GM12878 (cell line): ENCODE measurements at regions not wholly inside any gene's neighbourhood (a gene's known extent, or its start where the extent isn't known, plus 50 kb on each side); places are given as distances from the start of the nearest gene placed in this dataset.

Source experiments
- ATAC-seq: fragments of 200-7000 bp; cut with Tn5 transposase; 3 replicates; pipeline ENCODE4 v1.9.1; 2020; ENCODE audit warnings: mild to moderate bottlenecking, moderate library complexity
- BruUV-seq: library from RNA; stranded (reverse); fragments of 400-500 nt; replicated peaks from 2 replicates; lab custom pipeline; 2021; lab: Mats Ljungman, UMichigan
- CTCF ChIA-PET: fragments of 300-600 bp; sonication (Branson Sonifier 250); formaldehyde crosslinking; extraction: SDS; loops from one replicate; lab custom pipeline; 2021; ENCODE audit warnings: inconsistent platforms; lab: Yijun Ruan, JAX
- POLR2A ChIA-PET: fragments of 350-600 bp; formaldehyde crosslinking; extraction: SDS; loops from one replicate; lab custom pipeline; 2021; ENCODE audit warnings: inconsistent platforms; lab: Charles Lee
- RAD21 ChIA-PET: fragments of 300-600 bp; sonication (Branson Sonifier 250); formaldehyde crosslinking; loops from one replicate; lab custom pipeline; 2023; ENCODE audit warnings: antibody characterized with exemption; ENCODE audit not compliant: unreplicated experiment; lab: Charles Lee
- SMC1A ChIA-PET: fragments of 300-600 bp; sonication (Branson Sonifier 250); formaldehyde crosslinking; loops from one replicate; lab custom pipeline; 2023; ENCODE audit not compliant: unreplicated experiment, uncharacterized antibody; lab: Charles Lee
- DNase-seq: peaks from one replicate; pipeline ENCODE4 v3.0.0-alpha.2; 2011; ENCODE audit warnings: low read depth, low spot score
- FAIRE-seq: peaks from 3 replicates; lab custom pipeline; 2011; peaks lifted over from hg19 to GRCh38; lab: Jason Lieb, UNC
- H2AFZ ChIP-seq: 2 replicates; pipeline ENCODE4 v1.6.0; 2011; ENCODE audit warnings: low read depth, low read length, control low read depth; ENCODE audit not compliant: control insufficient read depth
- H3K27ac ChIP-seq: 2 replicates; pipeline ENCODE4 v1.5.1; 2011; ENCODE audit warnings: control low read depth; ENCODE audit not compliant: control insufficient read depth, insufficient read depth
- H3K27me3 ChIP-seq, 2 experiments: replicated peaks in 1 of 2; 2 replicates each; pipeline versions ENCODE4 v1.6.0 to v1.6.1; 2011; ENCODE audit warnings: low read length in 1 of 2; ENCODE audit not compliant: control insufficient read depth in 2 of 2, insufficient read depth in 2 of 2
- H3K36me3 ChIP-seq, 2 experiments: 2 replicates each; pipeline ENCODE4 v1.5.1; 2011; ENCODE audit warnings: low read length in 1 of 2; ENCODE audit not compliant: control insufficient read depth in 2 of 2, insufficient read depth in 2 of 2
- H3K4me1 ChIP-seq: 2 replicates; pipeline ENCODE4 v1.6.1; 2011; ENCODE audit warnings: mild to moderate bottlenecking, low read length, moderate library complexity, mixed read lengths; ENCODE audit not compliant: control insufficient read depth, insufficient read depth
- H3K4me2 ChIP-seq: 2 replicates; pipeline ENCODE4 v1.6.0; 2011; ENCODE audit warnings: control low read depth; ENCODE audit not compliant: control insufficient read depth, insufficient read depth
- H3K4me3 ChIP-seq: fragments of 200-600 bp; sonication (generic); 2 replicates; pipeline ENCODE4 v1.5.1; 2016
- H3K79me2 ChIP-seq: 2 replicates; pipeline ENCODE4 v1.6.0; 2011; ENCODE audit warnings: low read length; ENCODE audit not compliant: control insufficient read depth, insufficient read depth
- H3K9ac ChIP-seq: 2 replicates; pipeline ENCODE4 v1.8.0; 2011; ENCODE audit warnings: low read length, control low read depth, mixed read lengths; ENCODE audit not compliant: control insufficient read depth, insufficient read depth
- H3K9me3 ChIP-seq: replicated peaks from 3 replicates; pipeline ENCODE4 v1.5.1; 2011; ENCODE audit warnings: mild to moderate bottlenecking, low read length; ENCODE audit not compliant: control insufficient read depth, insufficient read depth
- H4K20me1 ChIP-seq: 2 replicates; pipeline ENCODE4 v1.6.0; 2011; ENCODE audit not compliant: control insufficient read depth, insufficient read depth
- CHD2 ChIP-seq: IDR thresholded peaks from 2 replicates; pipeline ENCODE4 v1.6.1; 2011; ENCODE audit warnings: low read depth, low read length, improper control_type of control experiment, borderline replicate concordance
- EP300 ChIP-seq, 2 experiments: fragments of 150-350 bp in 1 of 2; IDR thresholded peaks; 2 replicates each; pipeline ENCODE4 v1.6.1; 2011 to 2012; ENCODE audit warnings: low read depth in 2 of 2, low read length in 2 of 2, borderline replicate concordance in 1 of 2, improper control_type of control experiment in 1 of 2, inconsistent platforms in 1 of 2; ENCODE audit not compliant: control insufficient read depth in 1 of 2
- GATAD2B ChIP-seq: fragments of 450-650 bp; conservative IDR thresholded peaks from 2 replicates; pipeline ENCODE4 v1.6.1; 2017; ENCODE audit warnings: low read depth, mild to moderate bottlenecking, moderate library complexity
- IRF5 ChIP-seq: fragments of 450-650 bp; IDR thresholded peaks from 2 replicates; pipeline ENCODE4 v1.6.1; 2017; ENCODE audit warnings: borderline replicate concordance
- PKNOX1 ChIP-seq: fragments of 450-650 bp; IDR thresholded peaks from 2 replicates; pipeline ENCODE4 v1.6.1; 2016; ENCODE audit warnings: mild to moderate bottlenecking
- SUZ12 ChIP-seq: fragments of 200-600 bp; sonication (generic); IDR thresholded peaks from one replicate; pipeline ENCODE4 v1.6.1; 2018; ENCODE audit warnings: antibody characterized with exemption, mild to moderate bottlenecking; ENCODE audit not compliant: unreplicated experiment
- ZSCAN29 ChIP-seq: fragments of 450-650 bp; IDR thresholded peaks from 2 replicates; pipeline ENCODE4 v1.6.1; 2017; ENCODE audit warnings: mild to moderate bottlenecking, moderate library complexity
- WGBS: methylation state at CpG from one replicate; pipeline ENCODE4 v1.1.6; 2016; ENCODE audit warnings: low lambda C conversion rate; ENCODE audit not compliant: insufficient replicate concordance, insufficient coverage; ENCODE audit errors: missing lambda C conversion rate; 5-methylcytosine and 5-hydroxymethylcytosine counted together
- in situ Hi-C: fragments of 300-500 bp; cut with MboI; formaldehyde crosslinking; loops from 9 replicates; pipeline ENCODE4 v1.14.3; 2018; ENCODE audit warnings: mixed read lengths
- intact Hi-C: fragments of 100-400 bp; cut with micrococcal nuclease; formaldehyde crosslinking; loops from one replicate; pipeline ENCODE4 v1.14.2; 2022; ENCODE audit not compliant: unreplicated experiment
- TF ChIP-seq, protein P1 (sequence below): fragments of 450-650 bp; IDR thresholded peaks from 2 replicates; pipeline ENCODE4 v1.6.1; 2018; ENCODE audit warnings: borderline replicate concordance, mild to moderate bottlenecking; ENCODE audit not compliant: partially characterized antibody

- Histone ChIP-seq H3K9me3 (no peaks in the 10 kb centered on the region), H3K27ac (no peak overlapping the region), H2AFZ (no peak overlapping the region), H3K9ac (no peak overlapping the region), H4K20me1 (no peaks in the 10 kb centered on the region), H3K4me1 (no peaks in the 10 kb centered on the region), H3K36me3 (no peaks in the 10 kb centered on the region), H3K27me3 (no peaks in the 10 kb centered on the region), H3K4me2 (no peak overlapping the region), H3K4me3 (no peak overlapping the region), H3K79me2 (no peaks in the 10 kb centered on the region)
- intact Hi-C loops, result no loop called here
- BruUV-seq, result no TSS peak
- ChIA-PET POLR2A (no interaction called here), RAD21 (no interaction called here), CTCF (no interaction called here), SMC1A (no interaction called here)
- no peak for DNase-seq
- no peak for ATAC-seq
- FAIRE-seq, result no peak
- in situ Hi-C loops, result no loop called here
- 23% methylated on average over 5 of the region's 5 CpGs for WGBS
- no peak for TF ChIP-seq CHD2
- TF ChIP-seq ZSCAN29, result no peak
- no peak for TF ChIP-seq EP300 (IDR thresholded peaks at IDR 0.05; ENCODE audit: borderline replicate concordance in 1 of 2, control insufficient read depth in 1 of 2, low read depth in 2 of 2, low read length in 2 of 2)
- no peak for TF ChIP-seq IRF5
Measured at GRCh38 chr4:55175779-55176231, 50.4 kb upstream of the KDR start.

- 33% methylated on average over 4 of the region's 4 CpGs for WGBS
- no peak for ATAC-seq
- no peak overlapping the region for H3K27ac ChIP-seq
- FAIRE-seq, result no peak
- intact Hi-C loops (no loop called here), in situ Hi-C loops (no loop called here)
- no peaks in the 10 kb centered on the region for H3K4me1 ChIP-seq
- ChIA-PET RAD21 (no interaction called here), CTCF (no interaction called here), POLR2A (no interaction called here), SMC1A (no interaction called here)
- H4K20me1 ChIP-seq, result no peaks in the 10 kb centered on the region
- H2AFZ ChIP-seq, result no peak overlapping the region
- no peak for DNase-seq
- H3K9ac ChIP-seq, result no peak overlapping the region
- H3K4me2 ChIP-seq, result no peak overlapping the region
- no peaks in the 10 kb centered on the region for H3K79me2 ChIP-seq
- no TSS peak for BruUV-seq
- no peaks in the 10 kb centered on the region for H3K9me3 ChIP-seq
- H3K36me3 ChIP-seq, result no peaks in the 10 kb centered on the region
- H3K27me3 ChIP-seq, result no peaks in the 10 kb centered on the region
- no peak overlapping the region for H3K4me3 ChIP-seq
- TF ChIP-seq SUZ12, result no peak
- TF ChIP-seq PKNOX1, result no peak
- TF ChIP-seq, protein P1, sequence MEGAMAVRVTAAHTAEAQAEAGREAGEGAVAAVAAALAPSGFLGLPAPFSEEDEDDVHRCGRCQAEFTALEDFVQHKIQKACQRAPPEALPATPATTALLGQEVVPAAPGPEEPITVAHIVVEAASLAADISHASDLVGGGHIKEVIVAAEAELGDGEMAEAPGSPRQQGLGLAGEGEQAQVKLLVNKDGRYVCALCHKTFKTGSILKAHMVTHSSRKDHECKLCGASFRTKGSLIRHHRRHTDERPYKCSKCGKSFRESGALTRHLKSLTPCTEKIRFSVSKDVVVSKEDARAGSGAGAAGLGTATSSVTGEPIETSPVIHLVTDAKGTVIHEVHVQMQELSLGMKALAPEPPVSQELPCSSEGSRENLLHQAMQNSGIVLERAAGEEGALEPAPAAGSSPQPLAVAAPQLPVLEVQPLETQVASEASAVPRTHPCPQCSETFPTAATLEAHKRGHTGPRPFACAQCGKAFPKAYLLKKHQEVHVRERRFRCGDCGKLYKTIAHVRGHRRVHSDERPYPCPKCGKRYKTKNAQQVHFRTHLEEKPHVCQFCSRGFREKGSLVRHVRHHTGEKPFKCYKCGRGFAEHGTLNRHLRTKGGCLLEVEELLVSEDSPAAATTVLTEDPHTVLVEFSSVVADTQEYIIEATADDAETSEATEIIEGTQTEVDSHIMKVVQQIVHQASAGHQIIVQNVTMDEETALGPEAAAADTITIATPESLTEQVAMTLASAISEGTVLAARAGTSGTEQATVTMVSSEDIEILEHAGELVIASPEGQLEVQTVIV, result no peak
- TF ChIP-seq GATAD2B, result no peak
Measured at GRCh38 chr4:55176497-55176896, 51.1 kb upstream of the KDR start.
